Left ventricle myocardium inferior (tissue), 1 donor: ENCODE measurements at regions not wholly inside any gene's neighbourhood (a gene's known extent, or its start where the extent isn't known, plus 50 kb on each side); places are given as distances from the start of the nearest gene placed in this dataset.

Experiments used
- DNase-seq: peaks from one replicate; pipeline ENCODE4 v3.0.0-alpha.2; 2020
- H3K27ac ChIP-seq: fragments of 200-600 bp; replicated peaks from 2 replicates; pipeline ENCODE4 v1.8.0; 2021
- H3K27me3 ChIP-seq: fragments of 200-600 bp; 2 replicates; pipeline ENCODE4 v1.8.0; 2021; ENCODE audit warnings: low read depth
- H3K36me3 ChIP-seq: fragments of 200-600 bp; 2 replicates; pipeline ENCODE4 v1.8.0; 2021
- H3K4me1 ChIP-seq: fragments of 200-600 bp; 2 replicates; pipeline ENCODE4 v1.8.0; 2021
- H3K4me3 ChIP-seq: fragments of 200-600 bp; 2 replicates; pipeline ENCODE4 v1.8.0; 2021; ENCODE audit warnings: mild to moderate bottlenecking, moderate library complexity
- H3K9me3 ChIP-seq: fragments of 200-600 bp; replicated peaks from 2 replicates; pipeline ENCODE4 v1.8.0; 2021
- CTCF ChIP-seq: fragments of 200-600 bp; IDR thresholded peaks from 2 replicates; pipeline ENCODE4 v1.8.0; 2021; ENCODE audit warnings: antibody characterized with exemption, mild to moderate bottlenecking, borderline replicate concordance
- intact Hi-C: fragments of 100-400 bp; cut with micrococcal nuclease; formaldehyde crosslinking; loops from one replicate; pipeline ENCODE4 v1.11.0; 2022
- donor health status: DM: no; HTN: yes; CAD: no; lungs with severe emphysema.

GRCh38 chr13:50664951-50665350 is 178.5 kb downstream of the DLEU7 start:
- intact Hi-C loops, result no loop called here
- DNase-seq, result no peak
- TF ChIP-seq CTCF, result no peak
- Histone ChIP-seq H3K27ac (no peak overlapping the region), H3K4me3 (no peak overlapping the region), H3K36me3 (no peaks in the 10 kb centered on the region), H3K27me3 (no peaks in the 10 kb centered on the region), H3K9me3 (peaks cover 6% of the 10 kb centered on the region), H3K4me1 (no peaks in the 10 kb centered on the region)

GRCh38 chr13:50668049-50668448 is 175.4 kb downstream of the DLEU7 start:
- Histone ChIP-seq H3K27me3 (no peaks in the 10 kb centered on the region), H3K4me3 (no peak overlapping the region), H3K36me3 (no peaks in the 10 kb centered on the region), H3K27ac (no peak overlapping the region), H3K4me1 (peaks cover 16% of the 10 kb centered on the region), H3K9me3 (peaks cover 6% of the 10 kb centered on the region)
- no peak for DNase-seq
- TF ChIP-seq CTCF, result no peak
- intact Hi-C loops, result no loop called here

- H3K27me3 ChIP-seq, result no peaks in the 10 kb centered on the region
- no peaks in the 10 kb centered on the region for H3K36me3 ChIP-seq
- TF ChIP-seq CTCF, result no peak
- peaks cover 16% of the 10 kb centered on the region for H3K4me1 ChIP-seq
- H3K4me3 ChIP-seq, result no peak overlapping the region
- peaks cover 6% of the 10 kb centered on the region for H3K9me3 ChIP-seq
- DNase-seq, result no peak
- intact Hi-C loops, result no loop called here
- no peak overlapping the region for H3K27ac ChIP-seq
These were observed 174.7 kb downstream of the DLEU7 start for GRCh38 chr13:50668691-50669271.

- DNase-seq, result no peak
- Histone ChIP-seq H3K27ac (peak overlapping the region; percentile 55), H3K4me3 (no peak overlapping the region), H3K27me3 (no peaks in the 10 kb centered on the region), H3K9me3 (peaks cover 6% of the 10 kb centered on the region), H3K4me1 (peaks cover 16% of the 10 kb centered on the region), H3K36me3 (no peaks in the 10 kb centered on the region)
- intact Hi-C loops, result no loop called here
- TF ChIP-seq CTCF, result no peak
These were observed 173.2 kb downstream of the DLEU7 start for GRCh38 chr13:50670272-50670671.

DNA sequence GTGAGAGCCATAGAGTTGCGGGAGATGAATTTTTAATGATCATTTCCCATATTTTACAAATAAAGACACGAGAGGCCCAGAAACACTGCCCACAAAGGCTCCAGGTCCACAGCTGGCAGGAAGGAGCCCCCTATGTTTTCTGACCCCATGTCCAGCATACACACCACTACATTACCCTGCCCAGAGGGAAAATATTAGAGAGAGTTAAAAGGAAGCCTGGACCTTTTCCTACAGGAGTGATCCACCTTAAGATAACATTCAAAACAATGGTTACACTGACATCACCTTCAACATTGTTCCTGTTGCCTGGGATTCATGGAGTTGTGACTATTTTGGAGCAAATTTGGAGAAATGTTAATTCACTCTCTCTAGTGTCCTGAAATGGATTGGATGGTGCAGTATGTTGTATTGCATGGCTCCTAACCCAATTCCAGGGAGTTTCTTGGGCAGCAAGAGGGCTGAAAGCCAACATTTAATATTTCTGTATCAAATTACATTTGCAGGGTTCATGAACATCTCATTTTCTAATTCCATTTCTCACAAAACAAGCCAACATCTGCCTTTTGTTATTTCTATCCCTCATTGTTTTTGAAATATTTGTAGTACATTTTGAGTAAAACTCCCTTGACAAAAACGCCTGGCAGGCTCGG is 172.5 kb downstream of the DLEU7 start:
- no peaks in the 10 kb centered on the region for H3K36me3 ChIP-seq
- no peak for TF ChIP-seq CTCF
- peak overlapping the region; percentile 55 for H3K27ac ChIP-seq
- H3K4me1 ChIP-seq, result peaks cover 22% of the 10 kb centered on the region
- no peak for DNase-seq
- H3K27me3 ChIP-seq, result no peaks in the 10 kb centered on the region
- peaks cover 6% of the 10 kb centered on the region for H3K9me3 ChIP-seq
- no peak overlapping the region for H3K4me3 ChIP-seq
- intact Hi-C loops, result no loop called here
